ENCODE measurements at regions not wholly inside any gene's neighbourhood (a gene's known extent, or its start where the extent isn't known, plus 50 kb on each side); places are given as distances from the start of the nearest gene placed in this dataset.

GRCh38 chr18:75802681-75803080 is 375.2 kb upstream of the SMIM21 start:
- no peak for TF ChIP-seq CTCF (IDR thresholded peaks at IDR 0.05)
- no peak for TF ChIP-seq POLR2A (IDR thresholded peaks at IDR 0.05)
- TF ChIP-seq POLR2AphosphoS5 (IDR thresholded peaks at IDR 0.05) = no peak
- TF ChIP-seq EP300 (IDR thresholded peaks at IDR 0.05) = no peak
